H1 (cell line): ENCODE measurements at regions not wholly inside any gene's neighbourhood (a gene's known extent, or its start where the extent isn't known, plus 50 kb on each side); places are given as distances from the start of the nearest gene placed in this dataset.

Experiments used
- CTCF ChIA-PET: fragments of 300-600 bp; sonication (Branson Sonifier 250); formaldehyde crosslinking; loops from one replicate; lab custom pipeline; 2021; ENCODE audit not compliant: partially characterized antibody; lab: Charles Lee
- POLR2A ChIA-PET: fragments of 300-600 bp; sonication (Branson Sonifier 250); formaldehyde crosslinking; loops from one replicate; lab custom pipeline; 2021; ENCODE audit warnings: inconsistent platforms; ENCODE audit not compliant: partially characterized antibody; lab: Charles Lee
- DNase-seq, 2 experiments: peaks; one replicate each; pipeline versions ENCODE4 v3.0.0 to v3.0.0-alpha.2; 2010 to 2022; ENCODE audit warnings: low spot score in 2 of 2, low read depth in 1 of 2, mixed read lengths in 1 of 2
- FAIRE-seq: peaks from 2 replicates; lab custom pipeline; 2011; peaks lifted over from hg19 to GRCh38; lab: Jason Lieb, UNC
- H2AFZ ChIP-seq: 2 replicates; pipeline ENCODE4 v1.8.1; 2012; ENCODE audit warnings: low read length, inconsistent platforms
- H2AK5ac ChIP-seq: 2 replicates; pipeline ENCODE4 v1.6.1; 2013; ENCODE audit warnings: low read depth, low read length
- H2BK120ac ChIP-seq: replicated peaks from 2 replicates; pipeline ENCODE3; 2013; ENCODE audit warnings: low read depth, low read length, inconsistent platforms
- H2BK12ac ChIP-seq: 2 replicates; pipeline ENCODE4 v1.6.1; 2013; ENCODE audit warnings: low read depth, low read length
- H2BK15ac ChIP-seq: 2 replicates; pipeline ENCODE4 v1.6.1; 2013; ENCODE audit warnings: low read length
- H2BK20ac ChIP-seq: 2 replicates; pipeline ENCODE4 v1.6.1; 2013; ENCODE audit warnings: low read length
- H2BK5ac ChIP-seq: 2 replicates; pipeline ENCODE4 v1.6.1; 2013; ENCODE audit warnings: low read depth, low read length
- H3K14ac ChIP-seq: 2 replicates; pipeline ENCODE4 v1.6.1; 2013; ENCODE audit warnings: inconsistent platforms; ENCODE audit not compliant: insufficient read length
- H3K18ac ChIP-seq: 2 replicates; pipeline ENCODE4 v1.6.1; 2013; ENCODE audit warnings: low read length; ENCODE audit errors: extremely low read depth
- H3K23ac ChIP-seq: 2 replicates; pipeline ENCODE4 v1.6.1; 2013; ENCODE audit warnings: inconsistent platforms; ENCODE audit not compliant: insufficient read length
- H3K23me2 ChIP-seq: 2 replicates; pipeline ENCODE4 v1.6.1; 2013; ENCODE audit warnings: low read depth, low read length
- H3K27ac ChIP-seq: 2 replicates; pipeline ENCODE4 v1.6.1; 2011; ENCODE audit warnings: low read depth, low read length, inconsistent platforms
- H3K27me3 ChIP-seq, 4 experiments: replicated peaks in 1 of 4; 1 replicate in 1 of 4; 2 replicates in 3 of 4; pipeline versions ENCODE4 v1.6.1 to v1.8.1; 2011 to 2013; ENCODE audit warnings: low read length in 3 of 4, mild to moderate bottlenecking in 3 of 4, inconsistent platforms in 2 of 4, mixed read lengths in 2 of 4, moderate library complexity in 1 of 4; ENCODE audit not compliant: control insufficient read depth in 3 of 4, insufficient read depth in 3 of 4; ENCODE audit errors: extremely low read depth in 1 of 4
- H3K36me3 ChIP-seq, 4 experiments: 2 replicates each; pipeline versions ENCODE4 v1.6.1 to v1.8.1; 2011 to 2013; ENCODE audit warnings: mild to moderate bottlenecking in 4 of 4, low read length in 3 of 4, moderate library complexity in 2 of 4, control low read depth in 1 of 4, inconsistent platforms in 1 of 4; ENCODE audit not compliant: insufficient read depth in 4 of 4, control insufficient read depth in 2 of 4
- H3K4ac ChIP-seq: replicated peaks from 2 replicates; pipeline ENCODE3; 2013; ENCODE audit warnings: low read length, low read depth, mixed read lengths, inconsistent platforms; ENCODE audit not compliant: insufficient read length
- H3K4me1 ChIP-seq, 4 experiments: replicated peaks in 1 of 4; 1 replicate in 1 of 4; 2 replicates in 3 of 4; pipeline versions ENCODE4 v1.6.1 to v1.8.1; 2011 to 2013; ENCODE audit warnings: low read length in 3 of 4, inconsistent platforms in 2 of 4, mixed read lengths in 1 of 4; ENCODE audit not compliant: insufficient read depth in 4 of 4, control insufficient read depth in 3 of 4
- H3K4me2 ChIP-seq, 2 experiments: 2 replicates each; pipeline versions ENCODE4 v1.6.1 to v1.8.1; 2011 to 2013; ENCODE audit warnings: low read depth in 2 of 2, low read length in 2 of 2, control low read depth in 1 of 2, inconsistent platforms in 1 of 2, mild to moderate bottlenecking in 1 of 2; ENCODE audit not compliant: insufficient read depth in 1 of 2
- H3K4me3 ChIP-seq, 4 experiments: fragments of 200-600, 300-600 bp in 1 of 4; sonication (generic), shearing (Covaris generic), sonication (Bioruptor Twin) in 1 of 4; 2 replicates each; pipeline versions ENCODE4 v1.5.1 to v1.8.1; 2011 to 2016; ENCODE audit warnings: low read length in 4 of 4, low read depth in 3 of 4, control low read depth in 2 of 4, inconsistent platforms in 2 of 4, mild to moderate bottlenecking in 2 of 4, mixed read lengths in 1 of 4, moderate library complexity in 1 of 4; ENCODE audit not compliant: insufficient read depth in 2 of 4; ENCODE audit errors: extremely low read depth in 1 of 4
- H3K56ac ChIP-seq: replicated peaks from 2 replicates; pipeline ENCODE3; 2013; ENCODE audit warnings: low read depth, mild to moderate bottlenecking, mixed read lengths, low read length, inconsistent platforms; ENCODE audit not compliant: insufficient read length
- H3K79me1 ChIP-seq: 2 replicates; pipeline ENCODE4 v1.6.1; 2013; ENCODE audit warnings: low read depth, low read length, control low read depth
- H3K79me2 ChIP-seq, 2 experiments: 2 replicates each; pipeline versions ENCODE4 v1.6.1 to v1.8.1; 2012 to 2013; ENCODE audit warnings: low read length in 2 of 2, mild to moderate bottlenecking in 2 of 2, inconsistent platforms in 1 of 2; ENCODE audit not compliant: insufficient read depth in 2 of 2, control insufficient read depth in 1 of 2
- H3K9ac ChIP-seq, 4 experiments: replicated peaks in 1 of 4; 1 replicate in 1 of 4; 2 replicates in 3 of 4; pipeline versions ENCODE4 v1.6.1 to v1.8.1; 2011 to 2013; ENCODE audit warnings: low read depth in 3 of 4, low read length in 3 of 4, control low read depth in 2 of 4, mild to moderate bottlenecking in 2 of 4, moderate library complexity in 2 of 4, inconsistent platforms in 1 of 4; ENCODE audit errors: extremely low read depth in 1 of 4
- H3K9me3 ChIP-seq, 2 experiments: 2 replicates each; pipeline versions ENCODE4 v1.6.1 to v1.8.1; 2012 to 2013; ENCODE audit warnings: mild to moderate bottlenecking in 2 of 2, moderate library complexity in 2 of 2, control low read depth in 1 of 2, inconsistent platforms in 1 of 2, low read depth in 1 of 2, low read length in 1 of 2, mixed read lengths in 1 of 2; ENCODE audit not compliant: insufficient read depth in 2 of 2
- H4K20me1 ChIP-seq, 2 experiments: replicated peaks in 1 of 2; 2 replicates each; pipeline versions ENCODE3 to v1.8.1; 2011 to 2013; ENCODE audit warnings: inconsistent platforms in 2 of 2, low read length in 2 of 2, mild to moderate bottlenecking in 1 of 2; ENCODE audit not compliant: insufficient read depth in 2 of 2, control insufficient read depth in 1 of 2
- H4K5ac ChIP-seq: 2 replicates; pipeline ENCODE4 v1.6.1; 2013; ENCODE audit warnings: low read length, low read depth, mixed read lengths, inconsistent platforms; ENCODE audit not compliant: insufficient read length
- H4K8ac ChIP-seq: 2 replicates; pipeline ENCODE4 v1.8.0; 2013; ENCODE audit warnings: mild to moderate bottlenecking, moderate library complexity, low read length, inconsistent platforms; ENCODE audit not compliant: insufficient read depth; ENCODE audit errors: extremely low read depth
- H4K91ac ChIP-seq: replicated peaks from 2 replicates; pipeline ENCODE3; 2013; ENCODE audit warnings: low read length, mixed read lengths, inconsistent platforms; ENCODE audit not compliant: insufficient read length
- BCL11A ChIP-seq, 2 experiments: IDR thresholded peaks; one replicate each; pipeline ENCODE4 v1.6.1; 2011; ENCODE audit warnings: low read depth in 2 of 2, low read length in 2 of 2, mild to moderate bottlenecking in 2 of 2
- KDM4A ChIP-seq: IDR thresholded peaks from one replicate; pipeline ENCODE4 v1.7.1; 2012; ENCODE audit warnings: low read depth, mild to moderate bottlenecking, moderate library complexity, low read length, inconsistent platforms; ENCODE audit not compliant: severe bottlenecking
- RAD21 ChIP-seq, 2 experiments: IDR thresholded peaks in 1 of 2; conservative IDR thresholded peaks in 1 of 2; 2 replicates each; pipeline ENCODE4 v1.6.1; 2011; ENCODE audit warnings: low read depth in 2 of 2, low read length in 2 of 2, improper control_type of control experiment in 1 of 2, inconsistent platforms in 1 of 2, mild to moderate bottlenecking in 1 of 2, moderate library complexity in 1 of 2
- SP2 ChIP-seq: IDR thresholded peaks from 2 replicates; pipeline ENCODE4 v1.6.1; 2012; ENCODE audit warnings: mild to moderate bottlenecking, low read length, inconsistent platforms
- SUZ12 ChIP-seq: fragments of 200-600 bp; sonication (generic); IDR thresholded peaks from 2 replicates; pipeline ENCODE4 v1.6.1; 2012; ENCODE audit warnings: mild to moderate bottlenecking, inconsistent platforms, low read length, moderate library complexity, mixed read lengths
- TCF12 ChIP-seq: IDR thresholded peaks from 2 replicates; pipeline ENCODE4 v1.6.1; 2011; ENCODE audit warnings: low read depth, mild to moderate bottlenecking, low read length
- WGBS, 2 experiments: shearing (Covaris generic) in 1 of 2; methylation state at CpG; one replicate each; pipeline versions ENCODE4 v1.1.6 to v1.1.7; 2013 to 2015; ENCODE audit warnings: low lambda C conversion rate in 2 of 2, mixed read lengths in 2 of 2, inconsistent platforms in 1 of 2, low coverage in 1 of 2, missing lambda C conversion rate in 1 of 2; ENCODE audit not compliant: insufficient replicate concordance in 2 of 2, insufficient coverage in 1 of 2, insufficient read length in 1 of 2; ENCODE audit errors: extremely low coverage in 1 of 2, missing lambda C conversion rate in 1 of 2; 5-methylcytosine and 5-hydroxymethylcytosine counted together
- TF ChIP-seq, protein P1 (sequence below), 3 experiments: IDR thresholded peaks; 1 replicate in 2 of 3; 2 replicates in 1 of 3; pipeline versions ENCODE4 v1.5.1 to v1.6.1; 2011; ENCODE audit warnings: low read length in 3 of 3, mild to moderate bottlenecking in 3 of 3, inconsistent platforms in 2 of 3, low read depth in 1 of 3, moderate library complexity in 1 of 3; ENCODE audit not compliant: insufficient read depth in 1 of 3; ENCODE audit errors: control extremely low read depth in 1 of 3

DNA sequence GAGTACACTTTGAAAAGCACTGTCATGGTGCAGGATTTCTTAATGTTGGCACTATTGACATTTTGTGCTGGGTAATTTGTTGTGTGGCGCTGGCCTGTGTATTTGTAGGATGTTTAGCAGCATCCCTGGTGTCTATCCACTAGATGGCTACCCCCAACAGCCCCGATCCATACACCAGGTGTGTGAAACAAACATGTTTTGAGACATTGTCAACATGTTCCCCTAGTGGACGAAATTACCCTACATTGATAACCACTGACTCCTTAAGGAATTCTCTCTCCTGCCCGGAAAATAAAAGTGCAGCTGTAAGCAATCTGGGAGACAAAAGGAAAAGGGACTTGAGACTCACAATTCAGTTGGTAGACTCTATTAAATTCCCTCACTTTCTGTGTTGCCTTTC is 52.6 kb upstream of the TMEM200A start:
- Histone ChIP-seq H2BK120ac (no peak overlapping the region), H2BK12ac (no peak overlapping the region), H2BK20ac (no peak overlapping the region), H3K14ac (no peak overlapping the region), H3K23ac (no peak overlapping the region), H2AFZ (no peak overlapping the region), H3K9ac (no peak overlapping the region), H4K8ac (no peak overlapping the region), H3K4me1 (0 out of 7 replicates have a peak, but pooled peaks cover 0 to 2% (median 0%) of the 10 kb centered on the region in 4 experiments), H3K9me3 (no peaks in the 10 kb centered on the region), H3K4ac (no peak overlapping the region), H3K4me2 (no peak overlapping the region), H2BK5ac (no peak overlapping the region), H4K20me1 (no peaks in the 10 kb centered on the region), H2BK15ac (no peak overlapping the region), H3K23me2 (no peaks in the 10 kb centered on the region), H2AK5ac (no peak overlapping the region), H3K27me3 (no peaks in the 10 kb centered on the region), H3K18ac (no peak overlapping the region), H4K91ac (no peak overlapping the region), H3K36me3 (no peaks in the 10 kb centered on the region), H3K56ac (no peak overlapping the region), H3K27ac (no peak overlapping the region), H3K79me2 (no peaks in the 10 kb centered on the region), H3K4me3 (no peak overlapping the region; a peak in 1 of 8 replicates), H4K5ac (no peak overlapping the region), H3K79me1 (no peaks in the 10 kb centered on the region)
- ChIA-PET POLR2A (no interaction called here), CTCF (interaction anchor here (0.7 to 2.4 kb wide), 16 partner anchors 9 to 442 kb away, joined by 3 to 12 read pairs (median 3); no protein-coding TSS in a partner anchor)
- DNase-seq (no peak), FAIRE-seq (no peak)
- WGBS, 2 experiments: 74% methylated on average over 4 of the region's 4 CpGs; no CpG with 5 or more reads in 1 of the 2 experiments
- TF ChIP-seq SP2 (no peak), TCF12 (no peak), RAD21 (IDR thresholded peaks at IDR 0.05 in 1 of 2, conservative IDR thresholded peaks at IDR 0.05 in 1 of 2; ENCODE audit: low read depth in 2 of 2, low read length in 2 of 2) (peak; percentile 18 to 36; a peak in 2 of 4 replicates), SUZ12 (no peak), KDM4A (no peak), BCL11A (IDR thresholded peaks at IDR 0.05; ENCODE audit: low read depth in 2 of 2, low read length in 2 of 2) (no peak)
- TF ChIP-seq, protein P1, sequence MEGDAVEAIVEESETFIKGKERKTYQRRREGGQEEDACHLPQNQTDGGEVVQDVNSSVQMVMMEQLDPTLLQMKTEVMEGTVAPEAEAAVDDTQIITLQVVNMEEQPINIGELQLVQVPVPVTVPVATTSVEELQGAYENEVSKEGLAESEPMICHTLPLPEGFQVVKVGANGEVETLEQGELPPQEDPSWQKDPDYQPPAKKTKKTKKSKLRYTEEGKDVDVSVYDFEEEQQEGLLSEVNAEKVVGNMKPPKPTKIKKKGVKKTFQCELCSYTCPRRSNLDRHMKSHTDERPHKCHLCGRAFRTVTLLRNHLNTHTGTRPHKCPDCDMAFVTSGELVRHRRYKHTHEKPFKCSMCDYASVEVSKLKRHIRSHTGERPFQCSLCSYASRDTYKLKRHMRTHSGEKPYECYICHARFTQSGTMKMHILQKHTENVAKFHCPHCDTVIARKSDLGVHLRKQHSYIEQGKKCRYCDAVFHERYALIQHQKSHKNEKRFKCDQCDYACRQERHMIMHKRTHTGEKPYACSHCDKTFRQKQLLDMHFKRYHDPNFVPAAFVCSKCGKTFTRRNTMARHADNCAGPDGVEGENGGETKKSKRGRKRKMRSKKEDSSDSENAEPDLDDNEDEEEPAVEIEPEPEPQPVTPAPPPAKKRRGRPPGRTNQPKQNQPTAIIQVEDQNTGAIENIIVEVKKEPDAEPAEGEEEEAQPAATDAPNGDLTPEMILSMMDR (IDR thresholded peaks at IDR 0.05; ENCODE audit: control extremely low read depth in 1 of 3, insufficient read depth in 1 of 3, low read depth in 1 of 3, low read length in 3 of 3): peak in 2 of 3 experiments; percentile 38 to 46; a peak in 2 of 4 replicates
